ENCODE measurements at regions not wholly inside any gene's neighbourhood (a gene's known extent, or its start where the extent isn't known, plus 50 kb on each side); places are given as distances from the start of the nearest gene placed in this dataset.

GRCh38 chr10:113453351-113453750 is 99.5 kb upstream of the HABP2 start:
- Histone ChIP-seq H3K4me3 (replicated peaks; ENCODE audit: insufficient read depth, low read length) (no peak overlapping the region), H3K27ac (replicated peaks) (no peak overlapping the region), H3K27me3 (ENCODE audit: insufficient read depth, poor library complexity, severe bottlenecking) (no peaks in the 10 kb centered on the region)
- no peak for DNase-seq (ENCODE audit: low read depth in 1 of 2, low spot score in 1 of 2)
- TF ChIP-seq POLR2AphosphoS5 (IDR thresholded peaks at IDR 0.05; ENCODE audit: low read depth): no peak
- TF ChIP-seq CTCF (IDR thresholded peaks at IDR 0.05; ENCODE audit: insufficient read depth, low read length): no peak
- no peak for TF ChIP-seq SPI1 (IDR thresholded peaks at IDR 0.05; ENCODE audit: borderline replicate concordance, low read depth)
- no peak for TF ChIP-seq REST (IDR thresholded peaks at IDR 0.05; ENCODE audit: insufficient replicate concordance, low read depth)
- no peak for TF ChIP-seq GABPA (IDR thresholded peaks at IDR 0.05; ENCODE audit: low read depth)

GRCh38 chr10:113454341-113455061 is 98.4 kb upstream of the HABP2 start:
- DNase-seq (ENCODE audit: low read depth in 1 of 2, low spot score in 1 of 2): peak in 1 of 2 experiments; percentile 18
- H3K27ac ChIP-seq (replicated peaks): no peak overlapping the region
- H3K4me3 ChIP-seq (replicated peaks; ENCODE audit: insufficient read depth, low read length): no peak overlapping the region
- no peaks in the 10 kb centered on the region for H3K27me3 ChIP-seq (ENCODE audit: insufficient read depth, poor library complexity, severe bottlenecking)
- TF ChIP-seq CTCF (IDR thresholded peaks at IDR 0.05; ENCODE audit: insufficient read depth, low read length): peak; percentile 50
- no peak for TF ChIP-seq POLR2AphosphoS5 (IDR thresholded peaks at IDR 0.05; ENCODE audit: low read depth)

- TF ChIP-seq POLR2AphosphoS5 (IDR thresholded peaks at IDR 0.05; ENCODE audit: low read depth) (no peak), GABPA (IDR thresholded peaks at IDR 0.05; ENCODE audit: low read depth) (no peak), CTCF (IDR thresholded peaks at IDR 0.05; ENCODE audit: insufficient read depth, low read length) (no peak), REST (IDR thresholded peaks at IDR 0.05; ENCODE audit: insufficient replicate concordance, low read depth) (no peak), SPI1 (IDR thresholded peaks at IDR 0.05; ENCODE audit: borderline replicate concordance, low read depth) (no peak)
- Histone ChIP-seq H3K4me3 (replicated peaks; ENCODE audit: insufficient read depth, low read length) (no peak overlapping the region), H3K27me3 (ENCODE audit: insufficient read depth, poor library complexity, severe bottlenecking) (no peaks in the 10 kb centered on the region), H3K27ac (replicated peaks) (no peak overlapping the region)
- DNase-seq (ENCODE audit: low read depth in 1 of 2, low spot score in 1 of 2): no peak
Observed at GRCh38 chr10:113455947-113456346, 96.9 kb upstream of the HABP2 start.

- no peak for DNase-seq (ENCODE audit: low read depth in 1 of 2, low spot score in 1 of 2)
- no peak overlapping the region for H3K27ac ChIP-seq (replicated peaks)
- H3K4me3 ChIP-seq (replicated peaks; ENCODE audit: insufficient read depth, low read length): no peak overlapping the region
- no peak for TF ChIP-seq POLR2AphosphoS5 (IDR thresholded peaks at IDR 0.05; ENCODE audit: low read depth)
- no peak for TF ChIP-seq GABPA (IDR thresholded peaks at IDR 0.05; ENCODE audit: low read depth)
- TF ChIP-seq CTCF (IDR thresholded peaks at IDR 0.05; ENCODE audit: insufficient read depth, low read length): no peak
- TF ChIP-seq SPI1 (IDR thresholded peaks at IDR 0.05; ENCODE audit: borderline replicate concordance, low read depth): no peak
- TF ChIP-seq REST (IDR thresholded peaks at IDR 0.05; ENCODE audit: insufficient replicate concordance, low read depth): no peak
- H3K27me3 ChIP-seq (ENCODE audit: insufficient read depth, poor library complexity, severe bottlenecking): no peaks in the 10 kb centered on the region
Observed at GRCh38 chr10:113456741-113457140, 96.1 kb upstream of the HABP2 start.

All from HL-60 (cell line).